Body of pancreas (tissue), 4 donors: ENCODE measurements at regions not wholly inside any gene's neighbourhood (a gene's known extent, or its start where the extent isn't known, plus 50 kb on each side); places are given as distances from the start of the nearest gene placed in this dataset.

Source experiments
- POLR2A ChIP-seq, 3 donors: fragments of 450-650 bp; IDR thresholded peaks; one replicate each; pipeline ENCODE4 v1.6.1; 2016; ENCODE audit warnings: antibody characterized with exemption in 3 of 3, mild to moderate bottlenecking in 2 of 3
- TF ChIP-seq, protein P1 (sequence below), 7 experiments: fragments of 450-650 bp in 4 of 7; fragments of 200-600 bp in 3 of 7; sonication (generic) in 3 of 7; IDR thresholded peaks; one replicate each; pipeline ENCODE4 v1.5.1; 2016 to 2019; ENCODE audit warnings: antibody characterized with exemption in 7 of 7

DNA sequence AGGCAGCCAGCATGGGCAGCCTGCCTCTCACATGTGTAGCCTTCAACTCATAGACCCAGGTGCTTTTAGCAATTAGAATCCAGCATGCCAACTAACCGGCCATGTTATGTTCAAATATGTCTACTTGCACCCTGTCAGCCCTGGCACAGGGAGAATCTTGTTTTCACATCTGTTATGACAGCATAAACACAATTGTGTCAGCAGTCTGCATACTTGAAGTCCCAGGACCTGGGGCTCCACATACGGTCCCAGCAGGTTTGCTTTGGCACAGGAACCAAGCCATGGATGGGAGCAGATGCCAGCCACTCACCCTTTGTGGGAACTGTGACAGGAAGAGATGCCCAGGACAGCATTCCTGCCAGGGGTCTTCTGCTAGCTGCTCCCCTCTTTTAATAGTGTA is 67.2 kb upstream of the SYNDIG1 start:
- TF ChIP-seq, protein P1, sequence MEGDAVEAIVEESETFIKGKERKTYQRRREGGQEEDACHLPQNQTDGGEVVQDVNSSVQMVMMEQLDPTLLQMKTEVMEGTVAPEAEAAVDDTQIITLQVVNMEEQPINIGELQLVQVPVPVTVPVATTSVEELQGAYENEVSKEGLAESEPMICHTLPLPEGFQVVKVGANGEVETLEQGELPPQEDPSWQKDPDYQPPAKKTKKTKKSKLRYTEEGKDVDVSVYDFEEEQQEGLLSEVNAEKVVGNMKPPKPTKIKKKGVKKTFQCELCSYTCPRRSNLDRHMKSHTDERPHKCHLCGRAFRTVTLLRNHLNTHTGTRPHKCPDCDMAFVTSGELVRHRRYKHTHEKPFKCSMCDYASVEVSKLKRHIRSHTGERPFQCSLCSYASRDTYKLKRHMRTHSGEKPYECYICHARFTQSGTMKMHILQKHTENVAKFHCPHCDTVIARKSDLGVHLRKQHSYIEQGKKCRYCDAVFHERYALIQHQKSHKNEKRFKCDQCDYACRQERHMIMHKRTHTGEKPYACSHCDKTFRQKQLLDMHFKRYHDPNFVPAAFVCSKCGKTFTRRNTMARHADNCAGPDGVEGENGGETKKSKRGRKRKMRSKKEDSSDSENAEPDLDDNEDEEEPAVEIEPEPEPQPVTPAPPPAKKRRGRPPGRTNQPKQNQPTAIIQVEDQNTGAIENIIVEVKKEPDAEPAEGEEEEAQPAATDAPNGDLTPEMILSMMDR (IDR thresholded peaks at IDR 0.05): no peak
- no peak for TF ChIP-seq POLR2A (IDR thresholded peaks at IDR 0.05)
